ENCODE measurements at regions not wholly inside any gene's neighbourhood (a gene's known extent, or its start where the extent isn't known, plus 50 kb on each side); places are given as distances from the start of the nearest gene placed in this dataset.
A peak's percentile ranks its signal among the peaks of the same experiment; 100 is the strongest.

- TF ChIP-seq KLF12 (CRISPR knock-in tag; IDR thresholded peaks at IDR 0.05; ENCODE audit: borderline replicate concordance) (no peak), MTA1 (CRISPR knock-in tag; IDR thresholded peaks at IDR 0.05; ENCODE audit: borderline replicate concordance) (no peak), NFE2 (CRISPR knock-in tag; IDR thresholded peaks at IDR 0.05) (no peak), NFKBIZ (CRISPR knock-in tag; IDR thresholded peaks at IDR 0.05) (no peak), ATF7-NPFF (CRISPR knock-in tag; IDR thresholded peaks at IDR 0.05; ENCODE audit: low read depth) (no peak), ZNF337 (CRISPR knock-in tag; IDR thresholded peaks at IDR 0.05; ENCODE audit: borderline replicate concordance, low read depth) (no peak)
Observed at GRCh38 chr12:34291426-34291901, 269.2 kb downstream of the ALG10 start (continued).

DNA sequence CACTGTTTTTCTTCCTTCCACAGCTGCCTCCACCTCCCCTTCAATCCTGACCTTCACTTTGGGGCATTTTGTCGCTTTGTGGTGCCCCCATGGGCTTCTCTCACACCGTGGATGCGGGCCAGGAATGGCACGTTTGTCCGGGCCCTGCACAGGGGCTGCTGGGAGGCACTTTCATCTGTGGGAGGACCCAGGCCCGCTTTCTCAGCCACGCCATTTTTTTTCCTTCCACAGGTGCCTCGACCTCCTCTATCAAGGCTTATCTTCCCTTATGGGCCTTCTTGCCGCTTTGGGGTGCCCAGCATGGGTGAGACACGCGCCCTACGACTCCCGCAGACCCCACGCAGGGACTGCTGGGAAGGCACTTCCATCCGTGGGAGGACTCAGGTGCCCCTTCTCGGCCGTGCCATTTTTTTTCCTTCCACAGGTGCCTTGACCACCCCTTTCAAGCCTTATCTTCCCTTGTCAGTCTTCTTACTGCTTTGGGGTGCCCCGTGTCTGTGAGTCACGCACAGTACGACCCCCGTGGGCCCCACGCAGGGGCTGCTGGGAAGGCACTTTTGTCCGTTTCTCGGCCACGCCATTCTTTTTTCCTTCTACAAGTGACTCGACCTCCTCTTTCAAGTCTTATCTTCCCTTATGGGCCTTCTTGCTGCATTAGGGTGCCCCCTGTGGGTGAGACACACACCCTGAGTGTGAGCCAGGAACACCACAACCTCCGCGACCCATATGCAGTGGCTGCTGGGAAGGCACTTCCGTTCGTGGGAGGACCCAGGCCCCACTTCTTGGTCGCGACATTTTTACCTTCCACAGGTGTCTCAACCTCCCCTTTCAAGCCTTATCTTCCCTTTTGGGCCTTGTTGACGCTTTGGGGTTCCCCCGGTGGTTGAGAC lies 270.7 kb downstream of the ALG10 start:
- peaks cover 4 to 26% of the 10 kb centered on the region in 2 experiments; a peak in 2 of 5 replicates for H3K27me3 ChIP-seq (ENCODE audit: control insufficient read depth in 1 of 2, insufficient read depth in 2 of 2, low read length in 2 of 2)
- 31% methylated on average over 34 of the region's 34 CpGs for WGBS (ENCODE audit: low lambda C conversion rate)
- ATAC-seq (peak; percentile 69), FAIRE-seq (no peak), DNase-seq (ENCODE audit: low spot score) (peak; percentile 5)
- no peaks in the 10 kb centered on the region for H3K4me1 ChIP-seq (ENCODE audit: insufficient read depth, low read length)
- no peaks in the 10 kb centered on the region for H3K79me2 ChIP-seq (ENCODE audit: insufficient read depth, low read length)
- intact Hi-C loops (cut with micrococcal nuclease; ENCODE audit: unreplicated experiment) (loop anchor here (2.0 kb wide), 1 partner anchor 254 kb away; no protein-coding TSS in a partner anchor), in situ Hi-C loops (cut with HindIII; ENCODE audit: extremely low pct_ligation_motif_present, low pct_unique_long_range_greater_than_20kb) (no loop called here)
- H3K36me3 ChIP-seq (replicated peaks in 1 of 2; ENCODE audit: control insufficient read depth in 1 of 2, insufficient read depth in 2 of 2, low read length in 2 of 2) = no peaks in the 10 kb centered on the region
- TF ChIP-seq, protein P1, sequence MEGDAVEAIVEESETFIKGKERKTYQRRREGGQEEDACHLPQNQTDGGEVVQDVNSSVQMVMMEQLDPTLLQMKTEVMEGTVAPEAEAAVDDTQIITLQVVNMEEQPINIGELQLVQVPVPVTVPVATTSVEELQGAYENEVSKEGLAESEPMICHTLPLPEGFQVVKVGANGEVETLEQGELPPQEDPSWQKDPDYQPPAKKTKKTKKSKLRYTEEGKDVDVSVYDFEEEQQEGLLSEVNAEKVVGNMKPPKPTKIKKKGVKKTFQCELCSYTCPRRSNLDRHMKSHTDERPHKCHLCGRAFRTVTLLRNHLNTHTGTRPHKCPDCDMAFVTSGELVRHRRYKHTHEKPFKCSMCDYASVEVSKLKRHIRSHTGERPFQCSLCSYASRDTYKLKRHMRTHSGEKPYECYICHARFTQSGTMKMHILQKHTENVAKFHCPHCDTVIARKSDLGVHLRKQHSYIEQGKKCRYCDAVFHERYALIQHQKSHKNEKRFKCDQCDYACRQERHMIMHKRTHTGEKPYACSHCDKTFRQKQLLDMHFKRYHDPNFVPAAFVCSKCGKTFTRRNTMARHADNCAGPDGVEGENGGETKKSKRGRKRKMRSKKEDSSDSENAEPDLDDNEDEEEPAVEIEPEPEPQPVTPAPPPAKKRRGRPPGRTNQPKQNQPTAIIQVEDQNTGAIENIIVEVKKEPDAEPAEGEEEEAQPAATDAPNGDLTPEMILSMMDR (CRISPR knock-in tag; IDR thresholded peaks at IDR 0.05) = peak; percentile 43
- TF ChIP-seq, protein P2, sequence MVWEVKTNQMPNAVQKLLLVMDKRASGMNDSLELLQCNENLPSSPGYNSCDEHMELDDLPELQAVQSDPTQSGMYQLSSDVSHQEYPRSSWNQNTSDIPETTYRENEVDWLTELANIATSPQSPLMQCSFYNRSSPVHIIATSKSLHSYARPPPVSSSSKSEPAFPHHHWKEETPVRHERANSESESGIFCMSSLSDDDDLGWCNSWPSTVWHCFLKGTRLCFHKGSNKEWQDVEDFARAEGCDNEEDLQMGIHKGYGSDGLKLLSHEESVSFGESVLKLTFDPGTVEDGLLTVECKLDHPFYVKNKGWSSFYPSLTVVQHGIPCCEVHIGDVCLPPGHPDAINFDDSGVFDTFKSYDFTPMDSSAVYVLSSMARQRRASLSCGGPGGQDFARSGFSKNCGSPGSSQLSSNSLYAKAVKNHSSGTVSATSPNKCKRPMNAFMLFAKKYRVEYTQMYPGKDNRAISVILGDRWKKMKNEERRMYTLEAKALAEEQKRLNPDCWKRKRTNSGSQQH (CRISPR knock-in tag; IDR thresholded peaks at IDR 0.05; ENCODE audit: low read depth) = no peak
- peak; percentile 37 for TF ChIP-seq STAG1 (CRISPR knock-in tag; IDR thresholded peaks at IDR 0.05)
- no peaks in the 10 kb centered on the region for H3K9me3 ChIP-seq (ENCODE audit: low read length)
- no peak overlapping the region for H3K27ac ChIP-seq (ENCODE audit: extremely low read length, insufficient read depth, low read length)
- no peak overlapping the region for H2AFZ ChIP-seq (ENCODE audit: low read length)
- no peak overlapping the region for H3K4me2 ChIP-seq (ENCODE audit: low read depth, low read length)
- BruUV-seq (replicated peaks) = no TSS peak
- H3K4me3 ChIP-seq (replicated peaks in 1 of 3; ENCODE audit: insufficient read depth in 1 of 3, low read depth in 2 of 3, low read length in 3 of 3) = no peak overlapping the region
- no peak overlapping the region for H3K9ac ChIP-seq (ENCODE audit: insufficient read depth, low read depth, low read length)
- POLR2A ChIA-PET = no interaction called here
- CTCF ChIA-PET (ENCODE audit: low intra/inter-chr PET ratio, low total read pairs) = interaction anchor here (1.3 kb wide), 1 partner anchor 170 kb away, joined by 5 read pairs; no protein-coding TSS in a partner anchor
- H4K20me1 ChIP-seq (ENCODE audit: insufficient read depth, low read length) = no peaks in the 10 kb centered on the region

Measured in HepG2 (cell line).